ENCODE measurements at regions not wholly inside any gene's neighbourhood (a gene's known extent, or its start where the extent isn't known, plus 50 kb on each side); places are given as distances from the start of the nearest gene placed in this dataset.

DNA sequence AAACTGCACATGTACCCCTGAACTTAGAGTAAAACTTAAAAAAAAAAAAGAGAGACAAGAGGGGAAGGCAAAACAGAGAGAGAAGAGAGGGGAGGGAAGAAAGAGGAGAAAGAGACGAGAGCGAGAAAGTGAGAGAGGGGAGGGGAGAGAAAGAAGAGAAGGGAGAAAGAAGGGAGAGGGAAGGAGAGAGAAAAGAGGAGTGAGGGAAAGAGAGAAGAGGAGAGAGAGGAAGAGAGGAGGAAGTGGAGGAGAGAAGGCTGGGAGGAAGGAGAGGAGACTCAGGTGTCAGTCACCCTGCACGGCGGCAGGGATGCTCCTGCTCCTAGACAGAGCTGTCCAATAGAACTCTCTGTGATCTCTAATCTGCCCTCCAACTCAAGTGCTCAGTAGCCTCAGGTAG is 248.3 kb downstream of the MIAT start:
- TF ChIP-seq EZH2phosphoT487 (IDR thresholded peaks at IDR 0.05; ENCODE audit: low read depth): no peak
- TF ChIP-seq, protein P1, sequence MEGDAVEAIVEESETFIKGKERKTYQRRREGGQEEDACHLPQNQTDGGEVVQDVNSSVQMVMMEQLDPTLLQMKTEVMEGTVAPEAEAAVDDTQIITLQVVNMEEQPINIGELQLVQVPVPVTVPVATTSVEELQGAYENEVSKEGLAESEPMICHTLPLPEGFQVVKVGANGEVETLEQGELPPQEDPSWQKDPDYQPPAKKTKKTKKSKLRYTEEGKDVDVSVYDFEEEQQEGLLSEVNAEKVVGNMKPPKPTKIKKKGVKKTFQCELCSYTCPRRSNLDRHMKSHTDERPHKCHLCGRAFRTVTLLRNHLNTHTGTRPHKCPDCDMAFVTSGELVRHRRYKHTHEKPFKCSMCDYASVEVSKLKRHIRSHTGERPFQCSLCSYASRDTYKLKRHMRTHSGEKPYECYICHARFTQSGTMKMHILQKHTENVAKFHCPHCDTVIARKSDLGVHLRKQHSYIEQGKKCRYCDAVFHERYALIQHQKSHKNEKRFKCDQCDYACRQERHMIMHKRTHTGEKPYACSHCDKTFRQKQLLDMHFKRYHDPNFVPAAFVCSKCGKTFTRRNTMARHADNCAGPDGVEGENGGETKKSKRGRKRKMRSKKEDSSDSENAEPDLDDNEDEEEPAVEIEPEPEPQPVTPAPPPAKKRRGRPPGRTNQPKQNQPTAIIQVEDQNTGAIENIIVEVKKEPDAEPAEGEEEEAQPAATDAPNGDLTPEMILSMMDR (IDR thresholded peaks at IDR 0.05; ENCODE audit: low read depth, low read length): no peak
